ENCODE measurements at regions not wholly inside any gene's neighbourhood (a gene's known extent, or its start where the extent isn't known, plus 50 kb on each side); places are given as distances from the start of the nearest gene placed in this dataset.

- Mint-ChIP-seq H3K36me3 (ENCODE audit: low read depth) (no peaks in the 10 kb centered on the region), H3K4me1 (peaks cover 6% of the 10 kb centered on the region), H3K9me3 (no peaks in the 10 kb centered on the region), H3K4me3 (no peak overlapping the region), H3K27me3 (ENCODE audit: low read depth, poor library complexity) (peaks cover 23% of the 10 kb centered on the region), H3K27ac (no peak overlapping the region)
- no peak for DNase-seq
- no peak for TF ChIP-seq CTCF (IDR thresholded peaks at IDR 0.05)
Observed at GRCh38 chr14:100638211-100638855, 51.1 kb upstream of the BEGAIN start.

GRCh38 chr14:100639280-100639679 is 52.1 kb upstream of the BEGAIN start:
- H3K4me3 Mint-ChIP-seq, result no peak overlapping the region
- no peaks in the 10 kb centered on the region for H3K9me3 Mint-ChIP-seq
- no peak for DNase-seq
- H3K27ac Mint-ChIP-seq, result no peak overlapping the region
- TF ChIP-seq CTCF (IDR thresholded peaks at IDR 0.05), result no peak
- H3K4me1 Mint-ChIP-seq, result peaks cover 6% of the 10 kb centered on the region
- peaks cover 22% of the 10 kb centered on the region for H3K27me3 Mint-ChIP-seq (ENCODE audit: low read depth, poor library complexity)
- no peaks in the 10 kb centered on the region for H3K36me3 Mint-ChIP-seq (ENCODE audit: low read depth)

- Mint-ChIP-seq H3K27ac (no peak overlapping the region), H3K36me3 (ENCODE audit: low read depth) (no peaks in the 10 kb centered on the region), H3K4me1 (peaks cover 15% of the 10 kb centered on the region), H3K27me3 (ENCODE audit: low read depth, poor library complexity) (peaks cover 15% of the 10 kb centered on the region), H3K9me3 (peaks cover 2% of the 10 kb centered on the region), H3K4me3 (no peak overlapping the region)
- no peak for TF ChIP-seq CTCF (IDR thresholded peaks at IDR 0.05)
- no peak for DNase-seq
Observed at GRCh38 chr14:100640471-100641273, 53.5 kb upstream of the BEGAIN start.

GRCh38 chr14:100641274-100641860 is 54.1 kb upstream of the BEGAIN start:
- Mint-ChIP-seq H3K4me1 (peaks cover 15% of the 10 kb centered on the region), H3K27ac (no peak overlapping the region), H3K9me3 (peaks cover 6% of the 10 kb centered on the region), H3K36me3 (ENCODE audit: low read depth) (no peaks in the 10 kb centered on the region), H3K4me3 (no peak overlapping the region), H3K27me3 (ENCODE audit: low read depth, poor library complexity) (peaks cover 10% of the 10 kb centered on the region)
- no peak for DNase-seq
- no peak for TF ChIP-seq CTCF (IDR thresholded peaks at IDR 0.05)

- H3K36me3 Mint-ChIP-seq (ENCODE audit: low read depth), result peaks cover 6% of the 10 kb centered on the region
- peaks cover 15% of the 10 kb centered on the region for H3K4me1 Mint-ChIP-seq
- TF ChIP-seq CTCF (IDR thresholded peaks at IDR 0.05), result no peak
- DNase-seq, result no peak
- peaks cover 7% of the 10 kb centered on the region for H3K27me3 Mint-ChIP-seq (ENCODE audit: low read depth, poor library complexity)
- H3K27ac Mint-ChIP-seq, result no peak overlapping the region
- no peak overlapping the region for H3K4me3 Mint-ChIP-seq
- H3K9me3 Mint-ChIP-seq, result peaks cover 18% of the 10 kb centered on the region
Observed at GRCh38 chr14:100643426-100643825, 56.2 kb upstream of the BEGAIN start.
